Stimulated activated CD8-positive, alpha-beta memory T cell treated with anti-CD3 and anti-CD28 coated beads, Interleukin-15, amount 100 ng/mL, for 48 hours (primary cell): ENCODE measurements at regions not wholly inside any gene's neighbourhood (a gene's known extent, or its start where the extent isn't known, plus 50 kb on each side); places are given as distances from the start of the nearest gene placed in this dataset.

ENCODE experiments used
- DNase-seq, 2 donors: peaks; one replicate each; pipeline ENCODE4 v3.0.0-alpha.2; 2020; ENCODE audit warnings: low read depth in 2 of 2

DNA sequence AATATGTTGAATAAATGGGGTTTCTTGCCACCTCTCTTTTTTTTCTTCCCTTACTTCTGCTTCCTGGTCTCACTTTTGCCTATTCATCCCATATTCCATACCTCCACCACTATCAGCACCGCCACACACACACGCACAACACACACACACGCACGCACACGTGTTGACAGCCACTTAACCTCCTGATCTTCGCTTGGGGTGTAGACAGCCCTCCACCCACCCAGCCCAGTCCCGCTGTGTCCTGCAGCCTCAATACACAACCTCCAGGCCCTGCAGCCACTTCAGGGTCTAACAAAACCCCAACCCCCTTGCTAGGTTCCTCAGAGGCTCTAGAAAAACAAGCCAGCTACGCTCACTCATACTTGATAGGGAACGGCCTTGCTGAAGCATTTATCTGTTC lies 72.3 kb downstream of the LINC00237 start:
- no peak for DNase-seq

DNA sequence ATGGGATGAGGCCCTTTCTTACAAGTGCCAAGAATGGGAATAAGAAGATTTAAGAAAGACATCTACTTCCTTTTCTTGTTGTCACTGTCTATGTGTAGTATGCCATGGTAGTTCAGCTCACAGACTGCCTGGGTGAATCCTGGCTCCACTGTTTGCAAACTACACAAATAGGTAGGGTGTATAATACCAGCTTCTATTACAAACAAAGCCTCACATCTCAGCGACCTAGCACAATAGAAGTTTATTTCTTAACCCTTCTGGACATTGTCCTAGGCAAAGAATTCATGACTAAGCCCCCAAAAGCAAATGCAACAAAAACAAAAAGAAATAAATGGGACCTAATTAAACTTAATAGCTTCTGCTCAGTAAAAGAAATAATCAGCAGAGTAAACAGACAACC lies 74.5 kb downstream of the LINC00237 start:
- DNase-seq, result no peak

DNA sequence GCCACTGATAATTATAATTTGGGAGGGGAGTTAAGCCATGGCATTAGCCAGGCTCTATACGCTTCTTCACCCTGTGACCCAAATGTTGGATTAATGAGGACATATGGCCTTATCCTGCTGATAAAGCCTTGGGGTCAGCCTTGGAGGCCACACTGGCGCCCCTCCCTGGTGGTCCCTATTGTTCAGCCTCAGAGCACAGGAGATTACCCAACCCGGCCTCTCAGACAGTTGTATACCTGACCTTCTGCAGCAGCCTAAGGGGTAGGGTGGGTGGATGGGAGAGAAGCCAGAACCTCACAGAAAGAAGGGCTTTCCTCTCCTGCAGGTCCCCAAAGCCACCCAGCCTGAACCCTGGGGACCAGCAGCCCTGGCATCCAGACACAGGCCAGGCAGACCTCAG lies 76.8 kb downstream of the LINC00237 start:
- DNase-seq, result no peak

DNA sequence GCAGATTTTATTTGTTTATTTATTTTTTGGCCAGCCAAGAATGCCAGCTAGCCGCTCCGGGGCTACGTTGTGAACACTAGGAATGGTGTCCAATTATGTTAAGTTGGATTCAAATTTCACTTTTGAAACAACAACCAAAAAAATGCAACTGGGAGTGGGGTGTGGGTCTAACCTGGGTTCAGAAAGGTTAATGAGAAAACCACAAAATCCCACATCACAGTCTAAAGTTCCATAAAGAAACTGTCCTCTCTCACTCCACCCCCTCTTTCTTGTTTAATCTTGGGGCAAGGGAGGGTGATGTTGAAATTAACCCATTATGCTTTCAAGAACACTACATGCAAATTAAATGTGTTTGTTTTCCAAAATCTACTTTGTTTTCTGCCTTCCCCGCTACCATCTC lies 77.2 kb downstream of the LINC00237 start:
- DNase-seq, result no peak

DNA sequence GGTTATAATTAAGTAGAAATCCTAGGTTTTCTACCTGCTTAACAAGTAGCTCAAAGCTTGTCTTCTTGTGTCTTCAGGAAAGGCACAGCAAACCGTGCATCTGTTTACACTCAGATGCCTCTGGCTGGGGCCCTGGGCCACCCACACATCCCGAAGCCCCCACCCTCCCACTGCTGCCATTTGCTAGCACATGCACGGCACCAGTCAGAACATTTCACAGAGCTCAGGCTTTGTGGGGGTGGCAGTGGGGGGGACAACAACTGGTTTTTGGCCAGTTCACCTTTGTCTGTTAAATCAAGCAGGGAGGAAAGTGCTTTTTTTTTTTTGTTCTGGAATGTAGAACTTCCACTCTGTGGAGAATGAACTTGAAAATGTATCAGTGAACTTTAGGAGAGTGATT lies 77.7 kb downstream of the LINC00237 start:
- no peak for DNase-seq

DNA sequence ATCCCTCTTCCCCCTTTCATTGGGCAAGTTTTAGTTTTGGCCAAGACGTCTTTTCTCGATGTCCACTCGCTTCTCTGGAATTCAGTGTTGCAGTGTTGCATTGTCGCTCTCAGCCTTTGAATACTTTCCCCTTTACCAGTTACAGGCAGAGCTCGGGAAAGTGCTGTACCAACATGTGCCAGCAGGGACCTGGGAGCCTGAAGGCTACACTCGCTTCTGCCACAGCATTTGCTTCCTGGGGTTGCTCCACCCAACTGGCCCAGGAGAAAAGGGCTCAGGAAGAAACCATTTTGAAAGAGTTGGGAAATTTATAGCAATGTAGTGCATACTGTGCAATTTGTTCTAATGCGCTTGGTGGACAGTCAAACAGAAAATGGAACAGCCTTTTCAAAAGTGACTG lies 78.6 kb downstream of the LINC00237 start:
- DNase-seq, result no peak

DNA sequence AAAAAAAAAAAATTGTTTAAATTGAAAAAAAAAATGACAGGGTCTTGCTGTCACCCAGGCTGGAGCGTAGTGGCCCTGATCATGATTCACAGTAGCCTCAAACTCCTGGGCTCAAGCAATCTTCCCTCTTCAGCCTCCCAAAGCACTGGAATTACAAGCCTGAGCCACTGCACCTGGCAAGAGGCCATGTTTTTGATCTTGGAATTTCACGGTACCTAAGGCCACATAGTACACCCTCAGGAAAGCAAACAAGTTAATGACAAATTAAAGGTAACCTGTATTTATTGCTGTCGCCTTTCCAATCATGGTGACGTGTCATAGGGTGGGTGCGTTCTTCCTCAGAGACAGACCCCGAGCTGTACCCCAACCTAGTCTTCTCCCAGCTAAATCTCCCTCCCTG lies 79.2 kb downstream of the LINC00237 start:
- DNase-seq, result no peak

DNA sequence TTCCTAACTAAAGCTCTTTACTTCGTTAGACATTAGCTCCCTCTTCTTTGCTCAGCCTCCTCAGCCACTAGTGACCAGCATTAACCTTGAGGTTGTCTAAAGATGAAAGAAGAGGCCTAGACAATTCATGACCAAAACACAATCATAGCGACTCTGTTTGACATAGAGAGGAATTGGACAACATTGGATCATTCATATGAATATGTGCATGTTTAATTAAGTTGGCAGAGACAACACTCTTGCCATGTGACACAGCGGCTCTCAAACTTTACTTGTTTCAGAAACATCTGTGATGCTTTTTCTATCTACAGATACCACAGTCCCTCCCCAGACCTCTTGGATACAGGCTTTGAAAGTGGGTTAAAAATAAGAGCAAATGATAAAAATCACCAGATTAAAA lies 81.7 kb downstream of the LINC00237 start:
- no peak for DNase-seq

DNA sequence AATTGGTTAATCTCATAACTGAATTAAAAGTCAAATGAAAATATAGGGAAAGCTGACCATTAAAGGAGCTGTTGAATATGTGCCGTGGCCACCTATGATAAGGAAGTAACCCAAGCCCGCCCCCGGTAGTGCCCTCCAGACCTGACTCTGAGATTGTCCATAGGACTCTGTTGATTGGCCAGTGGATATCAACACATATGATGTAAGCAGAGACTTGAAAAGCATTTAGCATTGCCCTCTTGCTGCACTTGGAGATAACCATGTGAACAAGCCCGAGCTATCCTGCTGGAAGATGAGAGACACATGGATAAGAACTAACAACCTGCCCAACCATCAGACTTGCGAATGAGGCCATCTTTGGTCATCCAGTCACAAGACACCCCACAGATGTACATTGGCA lies 83.2 kb downstream of the LINC00237 start:
- DNase-seq, result no peak

DNA sequence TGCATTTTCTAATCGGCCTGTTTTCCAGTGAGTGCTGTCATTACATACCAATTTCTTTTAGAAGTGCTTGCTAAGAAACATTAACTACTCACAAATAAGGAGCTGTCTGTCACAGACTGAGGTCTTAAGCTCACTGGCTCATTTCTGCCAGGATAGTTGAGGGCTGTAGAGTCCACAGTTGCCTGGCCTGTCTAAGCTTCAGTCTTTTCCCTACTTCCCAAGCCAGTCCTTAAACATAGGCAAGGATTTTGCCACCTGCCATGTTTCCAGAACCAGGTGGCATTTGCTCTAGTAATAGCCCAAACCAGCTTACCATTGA lies 84.7 kb downstream of the LINC00237 start:
- no peak for DNase-seq

DNA sequence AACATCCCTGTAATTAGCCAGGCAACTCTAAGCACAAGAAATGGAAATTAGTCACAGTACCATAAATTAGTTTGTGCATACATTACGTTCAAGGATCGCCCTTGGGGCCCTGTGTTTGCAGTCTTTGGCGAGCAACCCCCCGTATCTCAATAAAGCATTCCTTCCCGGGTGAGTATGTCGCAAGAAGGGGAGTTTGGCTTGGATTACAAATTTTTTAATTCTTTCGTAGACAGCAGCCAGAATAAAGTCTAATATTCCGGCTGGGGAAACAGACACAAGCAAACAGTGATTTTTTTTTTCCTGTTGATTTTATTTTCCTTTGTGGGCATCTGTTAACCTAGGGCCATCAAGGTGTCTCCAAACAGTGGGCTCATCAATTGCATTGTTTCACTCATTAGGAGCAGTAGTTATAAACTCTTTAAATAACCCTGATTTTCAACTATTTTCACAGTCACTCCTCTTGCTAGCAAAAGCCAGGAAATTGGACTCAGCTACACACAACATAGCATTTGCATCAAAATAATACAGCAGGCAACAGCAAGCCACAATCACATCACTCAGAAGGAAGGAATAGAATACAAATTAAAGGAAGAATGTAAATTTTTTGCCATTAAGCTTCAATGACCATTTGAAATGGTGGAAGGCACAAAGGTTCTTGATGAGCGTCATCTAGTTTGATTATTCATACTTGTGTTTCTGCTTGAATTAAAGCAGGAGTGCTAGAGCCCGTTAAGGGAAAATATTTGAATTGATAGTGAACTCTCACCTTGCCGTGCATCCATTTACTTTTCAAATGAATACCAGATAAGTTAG lies 85.3 kb downstream of the LINC00237 start:
- no peak for DNase-seq

DNA sequence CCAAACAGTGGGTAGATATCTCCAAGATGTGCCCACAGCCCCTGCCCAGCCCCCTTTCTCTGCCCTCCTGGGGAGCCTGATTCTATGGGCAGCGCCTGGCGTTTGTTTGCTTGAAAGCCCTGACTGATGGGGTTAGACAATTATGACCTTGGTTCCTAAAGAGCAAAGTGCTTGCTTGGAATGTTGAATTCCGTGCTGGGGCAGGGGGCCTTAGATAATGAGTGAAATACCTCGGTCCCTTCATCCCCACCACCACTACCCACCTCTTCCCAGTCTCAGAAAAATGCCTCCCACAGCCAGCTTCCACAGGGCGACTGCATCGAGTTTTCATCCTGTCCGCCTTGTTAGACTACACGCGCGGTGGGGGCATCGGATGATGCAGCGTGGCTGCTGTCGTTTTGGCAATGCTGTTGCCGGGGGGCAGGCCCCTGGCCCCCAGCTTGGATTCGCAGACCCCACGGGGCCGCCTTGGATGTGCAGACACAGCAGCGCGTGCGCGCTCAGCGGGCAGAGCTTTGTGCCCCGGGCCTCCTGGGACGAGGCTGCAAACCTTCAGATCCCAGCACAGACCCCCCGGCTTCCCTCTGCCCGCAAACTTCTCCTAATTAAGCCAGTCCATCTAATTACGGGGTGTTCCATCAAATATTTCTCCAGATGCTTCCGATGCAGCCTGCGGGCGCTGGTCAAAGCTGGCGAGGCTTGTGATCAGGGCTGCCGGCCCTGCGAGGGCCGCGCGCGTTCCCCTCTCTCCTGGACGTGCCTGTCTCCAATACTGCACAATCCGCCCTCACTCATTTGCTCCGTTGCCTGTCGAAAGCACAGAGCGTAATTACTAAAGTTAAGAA lies 86.1 kb downstream of the LINC00237 start:
- no peak for DNase-seq

DNA sequence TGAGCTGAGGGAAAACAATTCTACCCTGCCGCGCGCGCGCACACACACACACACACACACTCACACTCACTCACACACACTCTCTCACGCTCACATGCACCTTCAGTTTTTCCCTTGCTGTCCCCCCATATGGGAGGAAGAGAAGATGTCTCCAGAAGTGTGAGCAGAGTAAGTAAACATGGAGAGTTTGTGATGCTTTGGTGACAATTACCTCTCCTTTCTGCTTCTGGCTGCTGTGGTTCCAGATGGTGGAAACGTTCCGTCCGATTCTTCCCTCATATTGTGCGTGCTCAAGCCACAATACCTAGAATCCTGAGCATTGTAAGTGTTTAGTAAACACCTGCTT lies 86.7 kb downstream of the LINC00237 start:
- DNase-seq, result no peak

DNA sequence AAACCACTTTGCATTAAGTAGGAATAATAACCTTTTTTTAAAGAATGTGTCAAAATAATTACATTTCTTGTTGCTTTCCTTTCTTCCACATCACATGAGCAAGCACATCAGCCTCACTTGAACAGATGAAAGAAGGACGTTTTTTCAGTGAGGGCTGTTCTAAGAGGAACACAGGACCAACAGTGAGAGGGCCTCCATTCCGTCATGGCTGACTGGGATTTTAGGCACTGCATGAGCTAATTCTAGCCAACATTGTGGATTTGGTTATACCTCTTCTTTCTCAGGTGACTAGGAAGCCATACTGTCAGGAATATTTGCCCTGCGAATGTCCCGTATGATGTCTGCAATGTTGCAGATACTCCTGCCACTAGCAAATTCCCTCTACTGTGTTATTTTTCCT lies 87.6 kb downstream of the LINC00237 start:
- no peak for DNase-seq

DNA sequence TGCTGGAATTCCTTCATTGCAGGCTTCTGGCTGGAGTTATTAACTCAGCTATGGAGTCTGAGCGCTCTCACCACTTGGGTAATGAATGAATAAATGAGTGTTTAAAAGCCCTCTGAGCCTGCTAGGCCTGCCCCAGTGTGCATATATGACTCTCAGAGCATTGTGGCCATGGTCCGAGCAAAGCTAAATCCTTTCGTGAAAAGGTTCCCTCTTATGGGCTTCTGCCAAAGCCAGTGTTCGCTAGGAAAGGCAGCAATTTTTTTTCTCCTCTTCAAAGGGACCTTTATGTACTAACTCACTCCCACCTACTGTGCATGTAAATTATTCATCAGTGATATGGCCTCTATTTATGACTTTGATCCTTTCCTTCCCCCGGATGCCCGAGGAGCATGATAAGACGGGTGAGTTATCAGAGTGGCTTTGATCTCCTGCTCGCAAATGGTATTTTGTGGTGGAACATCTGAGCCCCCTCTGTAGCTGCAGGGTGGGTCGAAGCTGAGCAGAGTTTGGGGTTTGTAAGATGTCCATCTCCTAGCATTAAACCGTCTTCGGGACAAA lies 88.6 kb downstream of the LINC00237 start:
- no peak for DNase-seq

DNA sequence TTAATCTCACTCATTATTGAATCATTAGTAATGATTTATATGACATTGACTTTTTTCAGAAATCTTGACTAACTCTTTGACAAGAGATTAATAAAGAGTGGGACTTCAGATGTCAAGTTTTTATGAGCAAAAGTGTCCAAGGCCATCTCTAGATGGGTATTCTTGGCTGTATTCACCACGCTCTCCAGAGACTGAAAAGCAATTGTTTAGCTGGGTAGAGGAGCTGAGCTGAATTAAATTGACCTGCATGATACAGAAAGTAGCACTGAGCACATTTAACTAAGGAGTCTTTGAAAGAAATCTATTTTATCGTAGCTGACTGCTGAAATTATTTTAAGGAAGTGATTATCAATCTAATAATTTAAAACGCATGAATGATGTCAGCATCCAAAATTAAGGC lies 89.4 kb downstream of the LINC00237 start:
- no peak for DNase-seq

DNA sequence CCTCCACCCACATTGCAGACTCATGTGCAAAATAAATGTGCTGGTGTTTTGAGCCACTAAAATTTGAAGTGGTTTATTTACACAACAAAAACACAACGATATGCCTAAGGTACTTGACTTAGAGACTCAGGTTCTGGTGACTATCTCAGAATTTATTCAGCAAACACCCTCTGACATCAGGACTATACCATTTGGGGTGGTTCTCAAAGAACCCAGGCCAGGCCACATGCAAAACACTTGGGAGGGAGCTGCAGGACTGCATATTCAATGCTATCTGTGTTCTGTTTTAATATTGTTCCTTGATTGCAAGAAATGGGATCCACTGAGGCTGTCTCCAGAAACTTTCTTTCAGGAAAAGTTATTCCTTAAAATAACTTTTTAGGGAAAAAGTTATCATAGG lies 91.6 kb downstream of the LINC00237 start:
- DNase-seq, result no peak

DNA sequence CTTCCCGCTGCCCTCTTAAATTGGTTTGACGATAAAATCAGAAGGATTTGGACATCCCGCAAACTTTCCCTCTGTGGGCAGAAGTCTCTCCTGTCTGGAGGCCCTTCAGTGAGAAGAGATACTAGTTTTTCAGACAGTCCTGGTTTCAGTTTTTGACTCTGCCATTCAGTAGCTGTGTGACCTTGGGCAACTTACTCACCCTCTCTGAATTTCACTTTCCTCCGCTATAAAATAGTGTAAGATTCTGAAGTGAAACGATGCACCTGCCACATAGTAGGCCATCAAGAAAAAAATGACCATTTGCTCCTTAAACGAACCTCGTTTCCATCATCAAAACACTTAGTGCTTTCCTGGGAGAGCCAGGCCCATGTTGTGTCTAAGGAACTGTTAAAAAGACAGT lies 97.2 kb downstream of the LINC00237 start:
- no peak for DNase-seq

DNA sequence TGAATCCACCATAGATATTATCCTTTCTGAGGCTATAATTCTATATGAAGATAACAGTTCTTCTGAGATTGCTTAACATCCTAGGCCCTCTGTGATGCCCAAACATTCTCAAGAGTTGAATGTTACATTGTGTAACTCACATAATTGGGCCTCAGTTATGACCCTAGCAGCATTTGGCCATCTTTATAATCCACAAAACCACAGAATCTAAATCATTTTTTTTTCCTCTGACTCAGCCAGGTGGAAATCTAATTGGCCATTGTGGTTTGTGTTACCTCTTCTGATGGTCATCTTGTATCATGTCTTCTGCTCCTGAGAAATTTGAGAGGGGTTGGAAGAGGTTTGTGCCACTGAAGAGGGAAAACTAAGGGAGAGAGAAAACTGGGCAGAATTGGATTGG lies 99.5 kb downstream of the LINC00237 start:
- no peak for DNase-seq

DNA sequence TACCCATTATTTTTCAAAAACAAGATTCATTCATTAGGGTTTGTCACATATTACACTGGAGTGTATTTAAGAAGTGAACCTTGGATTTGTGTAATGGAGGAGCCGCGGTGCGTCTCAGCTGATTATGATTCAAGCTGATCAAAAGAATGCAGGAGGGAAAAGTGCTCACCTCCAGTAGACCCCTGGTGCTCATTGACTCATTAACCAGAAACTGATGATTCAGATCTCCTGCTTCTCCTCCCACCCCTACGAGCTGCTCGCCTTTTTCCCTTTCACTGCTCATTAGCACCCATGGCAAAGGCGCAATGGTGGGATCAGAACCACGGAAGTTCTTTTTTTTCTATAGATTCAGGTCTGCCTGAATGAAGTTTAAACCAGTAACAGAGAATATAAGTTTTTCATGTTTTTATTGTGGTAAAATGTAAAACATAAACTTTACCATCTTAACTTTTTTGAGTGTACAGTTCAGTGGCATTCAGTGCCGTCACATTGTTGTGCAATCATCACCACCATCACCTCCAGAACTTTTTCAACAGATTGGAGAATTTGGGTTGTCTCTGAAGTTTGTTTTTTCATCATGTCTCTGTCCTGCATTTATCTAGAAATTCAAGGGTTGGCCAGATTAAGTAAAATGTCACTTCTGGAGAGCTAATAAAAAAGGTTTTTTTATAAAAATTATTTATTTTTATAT lies 101.6 kb downstream of the LINC00237 start:
- DNase-seq, result no peak

DNA sequence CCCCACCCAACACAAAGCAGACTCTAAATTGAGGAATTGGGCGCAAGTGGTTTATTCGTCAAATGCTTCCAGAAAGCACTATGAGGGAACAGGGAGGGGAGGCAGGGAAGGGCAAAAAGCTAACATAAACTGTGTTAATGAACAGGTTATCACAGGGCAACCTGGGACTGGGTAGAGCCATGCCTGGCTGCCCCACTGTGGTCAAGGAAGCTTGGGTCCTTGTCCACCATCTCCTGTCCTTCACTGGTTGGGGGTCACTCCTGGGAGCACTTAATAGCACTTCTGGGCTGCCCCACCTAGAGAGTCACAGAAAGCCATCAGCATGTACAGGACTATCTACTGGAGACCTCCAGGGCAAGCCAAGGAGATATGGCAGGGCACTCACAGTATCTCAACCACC lies 102.3 kb downstream of the LINC00237 start:
- DNase-seq, result no peak

DNA sequence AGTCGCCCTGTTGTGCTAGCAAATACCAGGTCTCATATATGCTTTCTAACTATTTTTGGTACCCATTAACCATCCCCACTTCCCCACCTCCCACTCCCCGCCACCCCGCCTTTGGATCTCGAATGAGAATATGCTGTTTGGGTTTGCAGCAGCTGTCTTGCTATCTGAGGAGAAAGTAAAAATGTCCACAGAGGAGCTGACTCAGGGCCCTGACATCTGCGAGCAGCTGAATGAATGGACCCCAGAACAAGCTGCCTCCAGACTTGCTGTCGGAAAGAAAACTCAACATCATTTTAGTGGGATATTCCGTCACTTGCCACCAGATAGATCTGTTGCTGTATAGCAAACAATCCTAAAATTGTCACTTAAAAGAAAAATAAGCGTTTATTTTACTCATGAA lies 103.7 kb downstream of the LINC00237 start:
- DNase-seq, result no peak

DNA sequence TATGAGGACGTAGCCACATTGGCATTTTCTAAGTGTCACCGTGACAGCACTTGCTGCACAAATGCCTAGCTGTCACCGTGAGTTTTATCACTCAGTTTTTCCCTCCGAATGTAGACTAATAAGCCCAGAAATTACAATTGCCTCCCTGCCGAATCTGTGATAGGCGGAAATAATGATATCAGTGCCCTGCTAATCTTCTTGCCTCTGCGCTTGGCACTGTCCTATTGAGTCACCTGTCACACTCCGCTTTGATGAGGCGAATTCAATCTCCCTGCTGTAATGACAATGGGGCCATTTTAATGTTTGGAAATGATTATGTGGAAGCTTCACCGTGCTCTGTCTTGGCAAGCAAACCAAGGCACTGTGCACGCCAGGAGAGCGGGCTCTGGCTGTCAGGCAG lies 112.8 kb downstream of the LINC00237 start:
- no peak for DNase-seq
